ENCODE measurements at regions not wholly inside any gene's neighbourhood (a gene's known extent, or its start where the extent isn't known, plus 50 kb on each side); places are given as distances from the start of the nearest gene placed in this dataset.
A peak's percentile ranks its signal among the peaks of the same experiment; 100 is the strongest.

DNA sequence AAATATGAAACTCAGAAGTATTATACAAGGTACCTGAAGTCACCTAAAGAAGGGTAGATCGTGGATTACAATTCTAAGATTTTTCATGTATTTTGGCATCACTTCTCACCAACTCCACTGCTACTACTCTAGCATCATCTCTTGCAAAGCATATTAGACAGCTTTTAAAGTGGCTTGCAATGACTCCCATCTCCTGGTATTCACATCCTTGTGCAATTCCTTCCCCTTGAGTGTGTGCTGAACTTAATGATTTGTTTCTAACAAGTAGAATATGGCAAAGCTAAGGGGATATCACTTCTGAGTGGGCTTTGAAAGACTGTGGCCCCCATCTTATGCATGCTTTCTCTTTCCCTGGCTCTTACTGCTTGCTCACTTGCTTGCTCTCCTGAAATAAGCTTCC, 280.2 kb downstream of the SNX13 start:
- no peak for DNase-seq

DNA sequence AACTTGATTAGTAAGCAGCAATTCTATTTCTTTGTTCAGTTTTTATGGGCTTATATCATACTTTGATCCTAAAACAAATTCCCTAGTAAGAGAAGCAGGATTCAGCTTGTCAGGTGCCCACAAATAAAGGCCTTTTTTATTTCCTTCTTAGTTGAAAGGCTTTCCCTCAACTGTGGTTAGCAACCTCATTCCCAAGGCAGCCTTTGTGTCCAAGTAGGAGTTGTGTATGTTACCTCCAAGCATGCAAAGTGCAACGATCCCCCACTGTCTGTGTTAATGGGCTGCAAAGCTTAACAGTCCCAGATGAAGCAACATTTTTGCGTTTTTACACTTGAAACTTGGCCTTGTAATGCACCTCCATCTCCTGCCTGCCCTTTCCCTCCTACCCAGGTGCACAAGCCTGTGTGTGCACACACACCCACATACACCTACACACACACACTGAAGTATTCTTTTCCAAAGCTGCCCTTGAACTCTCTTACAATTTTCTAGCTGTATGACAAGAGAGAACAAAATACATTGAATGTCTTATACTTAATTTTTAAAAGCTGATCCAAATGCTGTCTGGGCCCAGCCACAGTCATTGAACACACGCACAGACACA, 278.2 kb downstream of the SNX13 start:
- no peak for DNase-seq

DNA sequence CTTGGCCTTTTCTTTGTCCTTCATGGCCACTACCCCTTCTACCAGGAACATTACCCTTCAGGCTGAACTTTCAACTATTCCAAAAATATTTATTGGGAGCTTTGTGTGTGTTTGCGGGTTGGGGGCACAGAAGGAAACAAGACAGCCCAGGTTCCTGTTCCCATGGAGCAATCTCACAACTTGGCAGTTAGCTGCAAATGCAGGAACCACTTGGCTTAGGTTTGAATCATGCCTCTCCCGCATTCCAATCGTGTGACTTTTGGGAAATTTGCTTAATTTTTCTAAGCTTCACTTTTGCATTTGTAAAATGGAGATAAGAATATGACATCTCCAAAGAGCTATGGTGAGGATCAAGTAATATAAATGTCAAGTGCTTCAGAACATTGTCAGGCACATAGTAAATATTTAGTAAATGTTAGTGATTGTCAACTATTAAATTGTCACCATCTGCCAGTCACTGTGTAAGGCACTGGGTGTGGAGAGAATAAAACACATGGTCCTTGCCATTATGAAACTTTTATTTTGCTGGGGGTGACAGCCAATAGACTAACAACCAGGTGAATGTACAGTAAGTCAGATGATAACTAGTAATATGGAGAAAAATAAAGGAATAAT, 277.1 kb downstream of the SNX13 start:
- DNase-seq: no peak

DNA sequence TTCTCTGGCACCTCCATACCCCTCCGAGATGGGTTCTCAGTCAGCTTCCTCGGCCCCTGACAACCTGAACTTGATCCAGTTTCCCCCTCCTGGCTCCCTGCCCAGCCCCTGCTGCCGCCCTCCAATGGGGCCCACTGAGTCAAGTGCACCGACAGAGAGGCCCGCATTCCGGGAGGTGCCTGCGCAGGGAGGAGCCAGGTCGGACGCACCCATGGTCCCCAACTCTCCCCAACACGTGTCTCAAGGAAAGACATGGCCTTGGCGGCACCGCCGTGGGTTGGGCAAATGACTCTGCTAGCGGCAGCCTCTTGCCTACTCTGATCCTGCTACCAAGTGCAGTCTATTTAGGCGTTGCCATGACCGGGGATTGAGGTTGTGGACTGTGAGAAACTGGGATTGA, 275.3 kb downstream of the SNX13 start:
- DNase-seq: no peak

DNA sequence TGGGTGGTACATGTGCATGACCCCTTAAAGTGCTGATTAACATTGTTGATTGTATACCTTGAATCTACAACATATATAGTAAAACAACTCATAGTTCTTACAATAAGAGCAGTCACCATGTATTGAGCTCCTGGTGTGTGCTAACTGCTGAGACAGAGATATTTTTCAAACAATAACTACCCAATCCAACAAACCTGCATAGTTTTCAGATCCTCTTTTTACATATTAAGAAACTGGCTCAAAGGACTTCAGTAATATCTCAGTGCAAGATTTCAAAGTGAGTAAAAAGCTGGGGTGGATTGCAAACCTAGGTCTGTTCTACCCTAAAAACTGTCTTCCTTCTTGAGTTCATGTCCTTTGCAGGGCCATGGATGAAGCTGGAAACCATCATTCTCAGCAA, 272.2 kb downstream of the SNX13 start:
- DNase-seq: no peak

DNA sequence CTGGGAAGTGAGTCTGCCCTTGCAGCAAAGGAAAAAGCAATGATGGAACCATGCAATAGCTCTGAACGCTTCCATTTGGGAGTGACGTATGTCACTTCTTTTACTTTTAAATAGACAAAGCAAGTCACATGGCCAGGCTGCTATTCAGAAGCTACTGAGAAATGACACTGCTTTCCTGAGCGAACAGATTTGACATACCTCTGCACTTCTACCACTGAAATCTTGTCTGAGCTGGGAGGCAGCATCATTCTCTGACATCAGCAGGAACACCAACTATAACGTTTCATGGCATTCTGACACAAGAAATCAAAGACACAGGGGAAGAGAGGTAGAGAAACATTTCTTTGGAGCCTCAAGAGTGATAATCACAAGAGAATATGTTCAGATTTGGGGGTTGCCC, 271.1 kb downstream of the SNX13 start:
- DNase-seq: no peak

DNA sequence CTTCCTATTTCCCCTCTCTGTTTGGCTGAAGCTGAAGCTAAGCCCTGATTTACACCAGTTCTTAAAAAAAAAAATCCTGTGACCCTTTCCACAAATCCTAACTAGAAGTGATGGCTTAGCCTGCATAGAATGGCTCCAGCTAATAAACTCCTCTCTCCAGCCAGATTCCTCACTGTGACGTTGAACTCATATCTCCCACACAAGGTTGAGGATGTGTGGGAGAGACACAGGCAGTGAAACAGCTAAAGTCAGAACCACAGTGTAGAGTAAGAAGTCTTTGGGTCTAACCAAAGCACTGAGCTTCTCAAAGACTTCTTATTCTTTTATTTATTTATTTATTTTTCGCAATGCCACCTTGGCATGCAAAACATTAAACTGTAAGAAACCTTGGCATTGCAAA, 268.3 kb downstream of the SNX13 start:
- no peak for DNase-seq

DNA sequence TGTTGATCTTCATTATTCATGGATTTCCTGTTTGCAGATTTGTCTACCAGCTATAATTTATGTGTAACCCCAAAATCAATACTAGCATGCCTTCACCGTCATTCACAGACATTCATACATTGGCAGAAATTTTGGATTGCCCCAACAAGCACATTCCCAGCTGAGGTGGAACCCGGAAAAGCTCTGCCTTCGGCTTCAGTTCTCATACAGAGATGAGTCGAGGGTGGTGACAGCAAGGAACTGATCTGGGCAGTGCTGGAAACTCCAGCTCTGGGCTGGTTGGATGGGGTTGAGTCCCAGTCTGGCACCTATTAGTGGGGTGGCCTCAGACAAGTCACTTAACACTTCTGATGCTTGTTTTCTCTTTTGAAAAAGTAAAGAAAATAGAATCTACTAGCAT, 267.5 kb downstream of the SNX13 start:
- no peak for DNase-seq

DNA sequence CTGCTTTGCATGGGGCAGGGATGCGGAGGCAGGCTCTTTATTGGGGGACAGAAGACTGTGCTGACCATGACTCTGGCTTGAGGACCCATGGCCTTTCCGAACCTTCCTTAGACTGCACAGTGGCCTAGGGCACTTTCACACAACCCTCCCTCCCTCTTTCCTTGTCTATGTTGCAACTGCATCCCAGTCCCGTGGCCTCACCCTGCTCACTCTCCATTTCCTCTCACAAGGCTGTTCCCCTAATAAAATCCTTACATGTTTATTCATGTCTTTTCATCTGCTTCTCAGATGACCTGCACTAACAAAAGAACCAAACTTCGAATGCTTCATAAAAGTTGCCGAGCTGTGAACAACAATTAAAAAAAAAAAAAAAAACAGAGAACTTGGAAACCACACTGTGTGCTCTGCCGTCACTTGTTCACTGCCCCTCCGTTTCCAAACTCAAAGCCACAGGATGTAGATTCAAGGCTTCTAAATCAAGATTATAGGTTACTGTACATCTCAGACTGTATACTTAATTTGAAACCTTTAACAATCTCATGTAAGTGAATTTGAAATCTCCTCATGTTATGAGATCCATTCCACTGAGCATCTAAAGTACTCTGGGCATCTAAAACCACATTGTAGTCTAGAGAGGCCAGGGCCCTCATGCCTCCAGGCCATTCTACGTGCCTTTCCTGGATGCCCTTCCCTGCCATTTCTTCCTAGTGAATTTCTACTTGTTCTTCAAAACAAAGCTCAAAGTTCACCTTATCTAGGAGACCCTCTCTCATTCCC, 265.9 kb downstream of the SNX13 start:
- DNase-seq: no peak

DNA sequence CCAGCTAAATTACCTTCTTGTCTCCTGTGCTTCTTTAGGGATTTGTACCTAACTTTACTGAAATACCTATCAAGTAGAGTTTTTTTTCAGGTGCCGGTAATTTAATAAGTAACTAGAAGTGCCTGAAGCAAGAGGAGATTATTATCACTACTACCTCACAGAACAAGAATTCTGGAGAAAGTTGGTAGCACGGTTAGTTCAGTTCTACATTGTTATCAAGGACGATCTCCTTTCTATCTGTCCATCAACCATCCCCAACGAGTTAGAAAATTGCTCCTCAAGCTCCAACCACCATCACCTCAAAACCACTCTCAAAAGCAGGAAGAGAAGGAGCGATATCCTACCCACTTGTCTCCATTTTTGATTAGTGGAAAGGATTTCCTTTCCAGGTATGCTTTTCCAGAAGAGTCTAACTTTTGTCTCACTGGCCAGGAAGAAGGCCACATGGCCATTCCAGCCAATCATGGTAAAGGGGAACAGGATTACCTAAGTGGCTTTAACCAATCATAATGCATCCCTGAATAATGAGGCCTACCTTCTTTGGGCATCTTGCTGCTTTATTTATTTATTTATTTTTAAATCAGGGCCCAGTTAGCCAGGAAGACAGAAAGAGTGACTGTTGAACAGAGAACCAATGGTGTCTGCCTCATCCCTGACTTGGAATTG, 265.2 kb downstream of the SNX13 start:
- no peak for DNase-seq

DNA sequence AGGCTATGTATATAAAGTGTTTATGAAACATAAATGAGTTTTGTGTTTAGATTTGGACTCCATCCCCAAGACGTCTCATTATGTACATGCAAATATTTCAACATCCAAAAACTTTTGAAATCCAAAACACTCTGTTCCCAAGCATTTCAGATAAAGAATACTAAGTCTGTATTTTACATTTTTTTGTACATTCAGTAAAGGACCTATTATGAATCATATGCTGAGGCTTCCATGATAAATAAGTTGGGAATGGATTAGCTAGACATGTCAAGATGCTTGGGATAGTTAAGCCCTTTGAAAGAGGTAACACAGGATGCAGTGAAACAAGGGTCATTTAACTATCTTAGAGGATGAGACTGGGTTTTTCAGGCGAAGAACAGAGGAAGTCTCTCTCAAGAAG, 262.9 kb downstream of the SNX13 start:
- no peak for DNase-seq

DNA sequence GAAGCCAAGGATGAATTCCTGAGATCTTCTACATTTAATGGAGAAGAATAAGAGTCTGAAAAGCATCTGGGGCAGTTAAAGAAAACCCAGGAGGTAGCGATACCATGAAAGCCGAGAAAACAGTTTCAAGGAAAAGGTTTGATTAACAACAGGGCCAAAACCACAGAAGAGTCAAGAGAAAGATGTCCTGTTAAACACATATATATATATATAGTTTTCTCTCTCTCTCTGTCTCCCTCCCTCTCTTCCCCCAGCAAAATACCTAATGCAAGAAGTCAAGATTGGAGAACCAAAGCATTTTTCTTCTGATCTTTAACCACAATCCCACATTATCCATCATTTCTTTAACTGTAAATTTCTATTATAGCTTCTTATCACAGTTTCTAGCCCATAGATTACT, 261.4 kb downstream of the SNX13 start:
- DNase-seq: no peak

DNA sequence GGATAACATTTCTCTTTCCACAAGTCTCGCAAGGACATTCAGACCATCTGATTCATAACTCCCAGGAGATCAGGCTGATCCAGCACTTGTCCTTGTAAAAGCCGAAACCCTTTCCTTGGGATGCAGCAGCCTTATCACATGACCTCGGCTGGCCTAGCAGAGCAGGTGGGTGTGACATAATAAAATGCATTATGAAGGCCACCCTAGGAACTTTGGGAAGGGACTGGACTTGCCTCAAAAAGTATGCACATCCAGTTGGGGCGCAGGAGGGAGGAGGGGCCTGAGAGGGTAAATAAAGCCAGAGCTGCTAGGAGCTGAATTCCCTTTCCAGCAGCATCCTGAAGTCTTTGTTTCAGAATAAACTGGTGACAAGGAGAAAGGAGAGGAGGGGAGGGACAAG, 260.8 kb downstream of the SNX13 start:
- DNase-seq: no peak

DNA sequence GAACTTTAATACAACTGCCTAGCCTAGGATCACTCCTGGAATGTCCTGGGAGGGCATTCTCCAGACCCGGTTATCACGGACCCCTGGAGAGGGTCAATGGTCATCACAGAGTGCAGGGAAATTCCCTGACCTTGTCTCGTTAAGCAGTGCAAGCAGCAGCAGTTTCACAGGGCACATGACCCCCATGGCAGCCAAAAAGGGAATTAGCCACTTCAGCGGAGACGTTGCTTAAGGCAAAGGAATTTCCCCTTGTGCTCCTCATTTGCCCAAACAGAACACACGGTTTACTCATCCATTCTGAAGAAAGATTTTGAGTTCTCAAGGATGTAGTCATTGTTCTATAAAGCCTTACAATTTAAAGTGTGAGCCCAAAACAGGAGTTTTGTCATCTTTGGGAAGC, 260.3 kb downstream of the SNX13 start:
- DNase-seq: no peak

DNA sequence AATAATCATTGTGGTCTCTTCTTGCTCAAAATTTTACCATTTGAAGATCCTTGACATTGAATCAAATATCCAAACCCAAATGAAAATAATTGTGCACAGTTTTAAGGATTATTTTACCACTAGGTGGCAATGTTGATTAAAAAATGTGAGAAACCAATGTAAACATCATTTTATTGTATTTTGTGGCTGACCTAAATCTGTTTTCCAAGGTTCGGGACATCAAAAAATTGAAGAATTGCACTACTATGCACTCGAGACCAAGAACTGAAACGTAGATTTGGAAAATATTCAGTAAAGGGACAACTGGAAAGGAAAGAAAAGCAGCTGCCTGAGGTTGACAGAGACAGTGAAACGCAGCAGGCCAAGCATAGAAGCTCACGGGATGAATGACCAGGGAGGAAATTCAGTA, 259.3 kb downstream of the SNX13 start:
- peak; percentile 6 for DNase-seq

DNA sequence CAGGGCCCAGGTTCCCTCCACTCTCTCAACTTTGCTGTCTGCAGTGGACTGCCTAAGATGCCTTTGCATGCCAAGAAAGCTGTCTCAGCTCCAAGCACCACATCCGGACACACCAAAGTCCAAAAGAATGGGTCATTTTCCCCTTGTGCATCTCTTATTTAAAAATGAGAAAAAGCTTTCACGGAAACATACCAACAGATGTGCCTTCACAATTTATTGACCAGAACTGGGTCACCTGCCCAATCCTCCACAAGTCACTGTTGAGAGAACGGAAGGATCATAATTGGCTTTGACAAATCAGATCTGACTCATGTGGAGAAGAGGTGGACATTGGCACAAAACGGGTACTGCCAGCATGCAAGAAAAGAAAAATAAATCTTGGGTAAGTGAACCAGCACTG, 258.3 kb downstream of the SNX13 start:
- no peak for DNase-seq

DNA sequence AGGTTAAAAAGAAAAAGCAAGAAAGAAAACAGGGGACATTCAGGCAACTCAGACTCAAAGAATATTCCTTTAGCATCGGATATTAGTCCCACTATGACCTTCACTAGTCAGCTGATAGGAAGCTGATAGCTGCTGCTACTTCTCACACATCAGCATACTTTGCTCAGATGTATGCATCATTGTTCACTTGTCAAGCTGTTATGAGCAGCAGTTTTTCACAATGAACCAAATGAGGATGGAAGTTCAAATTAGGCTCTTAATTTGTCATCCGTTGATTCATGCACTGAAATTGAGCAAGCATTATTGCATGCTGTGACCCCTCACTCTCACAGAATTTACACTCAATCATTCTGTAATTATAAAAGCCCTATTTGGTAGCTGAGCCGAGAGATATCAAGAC, 257.7 kb downstream of the SNX13 start:
- DNase-seq: no peak

DNA sequence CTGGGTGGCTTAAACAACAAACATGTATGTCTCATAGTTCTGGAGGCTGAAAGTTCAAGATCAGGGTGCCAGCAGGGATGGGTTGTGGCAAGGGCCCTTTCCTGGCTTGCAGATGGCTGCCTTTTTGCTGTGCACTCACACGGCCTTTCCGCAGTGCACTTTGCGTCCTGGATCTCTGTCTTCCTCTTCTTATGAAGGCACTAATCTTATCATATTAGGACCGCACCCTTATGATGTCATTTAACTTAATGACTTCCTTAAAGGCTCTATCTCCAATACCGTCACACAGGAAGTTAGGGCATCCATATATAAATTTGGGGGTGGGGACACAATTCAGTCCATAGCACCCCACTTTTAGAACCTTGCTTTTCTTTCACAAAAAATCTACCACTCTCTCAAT, 255.2 kb downstream of the SNX13 start:
- DNase-seq: no peak

DNA sequence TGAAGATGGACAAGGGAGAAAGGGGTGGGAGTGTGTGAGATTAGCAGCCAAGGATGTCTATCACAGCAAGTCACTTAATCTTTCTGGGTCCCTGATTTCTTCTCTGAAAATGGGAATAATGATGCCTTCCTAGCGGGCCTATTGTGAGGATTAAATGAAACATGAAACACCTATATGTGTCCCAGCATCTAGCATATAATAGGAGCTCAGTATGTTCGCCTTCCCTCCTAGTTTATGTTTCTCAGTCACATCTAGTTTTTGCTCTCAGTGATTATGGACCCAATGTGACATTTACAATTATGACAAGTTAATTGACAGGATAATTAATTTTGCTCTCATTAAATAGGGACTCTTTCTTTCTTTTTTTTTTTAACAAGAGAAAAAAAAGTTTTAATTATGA, 252.9 kb downstream of the SNX13 start:
- DNase-seq: no peak

DNA sequence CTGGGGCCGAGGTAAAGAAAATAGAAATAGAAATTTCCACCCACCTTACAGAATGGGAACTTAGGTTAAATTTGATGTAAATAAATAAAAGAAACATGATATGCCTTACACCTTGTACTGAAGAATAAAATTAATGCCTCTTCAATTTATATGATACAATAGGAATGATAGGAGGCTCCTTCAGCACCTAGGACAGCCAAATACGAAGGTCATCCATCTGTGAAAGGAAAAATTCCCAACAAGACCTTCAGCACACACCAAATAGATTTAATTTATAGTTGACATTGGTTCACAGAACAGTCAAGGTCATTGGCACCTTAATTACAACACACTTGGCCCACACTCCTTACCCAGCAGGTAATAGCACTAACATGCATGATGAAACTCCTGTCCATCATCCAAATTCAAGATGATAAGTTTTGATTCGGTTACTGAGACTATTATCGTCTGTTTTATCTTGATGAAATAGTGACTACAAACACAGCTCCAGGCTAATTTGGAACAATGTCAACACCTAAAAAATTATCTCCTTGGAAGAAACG, 250.9 kb downstream of the SNX13 start:
- DNase-seq: no peak

DNA sequence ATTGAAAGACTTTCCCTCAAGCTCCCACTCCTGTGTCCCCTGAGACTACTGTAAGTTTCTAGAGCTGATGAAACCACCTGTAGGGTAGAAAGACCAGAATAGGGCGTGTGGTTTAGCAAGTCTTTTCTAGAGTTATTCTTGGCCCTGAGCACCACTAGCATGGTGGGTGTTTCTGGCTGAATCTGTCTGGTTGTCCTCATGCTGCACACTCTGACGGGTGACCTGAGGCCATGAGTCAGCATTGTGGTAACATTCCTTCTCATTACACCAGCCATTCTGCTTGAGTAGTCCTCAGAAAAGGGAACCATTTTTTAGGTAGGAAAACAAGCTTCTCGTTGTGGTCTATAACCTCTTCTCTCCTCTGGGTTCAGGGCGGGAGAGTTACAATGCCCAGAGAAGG, 250.3 kb downstream of the SNX13 start:
- DNase-seq: no peak

DNA sequence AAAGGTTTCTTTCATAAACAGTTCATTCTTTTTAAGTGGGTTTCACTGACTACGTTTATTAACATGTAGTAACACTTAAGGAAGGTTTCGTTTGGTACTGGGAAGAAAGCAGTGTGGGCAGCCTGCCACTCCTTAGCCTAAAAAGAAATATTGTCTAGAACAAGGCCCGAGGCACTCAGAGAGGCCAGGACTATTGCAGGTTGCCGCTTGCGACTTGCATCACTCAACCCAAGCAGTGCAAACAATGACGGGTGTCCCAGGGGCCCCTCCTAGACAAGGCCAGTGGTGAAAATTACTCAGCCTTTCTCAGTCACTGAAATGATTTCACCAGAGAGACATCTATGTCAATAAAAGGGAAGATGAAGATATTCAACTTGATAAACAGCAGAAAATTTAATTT, 243.9 kb downstream of the SNX13 start:
- DNase-seq: no peak

DNA sequence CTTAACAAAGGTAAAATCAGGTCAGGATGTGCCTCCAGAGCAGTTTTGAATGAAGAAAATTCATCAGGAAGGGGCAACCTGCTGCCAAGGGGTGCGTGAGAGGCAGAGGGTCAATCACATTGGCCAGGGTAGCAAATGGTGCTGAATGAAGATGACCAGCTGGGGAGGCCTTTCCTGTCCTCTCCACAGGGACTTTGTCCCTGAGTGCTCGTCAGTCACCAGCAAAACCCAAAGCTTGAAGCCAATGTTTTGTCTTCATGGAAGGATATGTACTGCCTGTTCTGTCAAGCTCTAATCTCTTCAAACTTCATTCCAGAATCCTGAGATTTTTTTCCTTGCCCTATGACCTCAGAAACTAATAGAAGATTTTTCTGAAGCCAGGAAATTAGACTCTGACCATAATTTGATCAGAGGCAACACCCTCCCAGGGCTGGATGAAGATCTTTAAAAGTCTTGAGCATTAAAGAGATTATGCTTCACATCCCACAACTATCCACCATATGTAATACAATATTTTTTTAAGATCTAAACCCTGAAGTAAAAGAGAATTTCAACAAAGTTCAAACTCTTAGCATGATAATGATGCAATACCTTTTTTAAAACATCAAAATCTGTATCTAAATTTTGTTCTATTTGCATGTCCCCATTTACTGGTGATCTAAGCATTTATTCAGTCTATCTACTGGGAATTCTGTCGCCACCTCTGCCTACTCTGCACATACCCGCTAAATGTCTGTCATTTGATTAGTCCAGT, 243.0 kb downstream of the SNX13 start:
- no peak for DNase-seq
